Hepatocyte (in vitro differentiated cells): ENCODE measurements at regions not wholly inside any gene's neighbourhood (a gene's known extent, or its start where the extent isn't known, plus 50 kb on each side); places are given as distances from the start of the nearest gene placed in this dataset.
"Not testable (repeated sequence)": the region's sequence is repeated elsewhere in the genome, so short reads cannot be mapped to it uniquely, and the experiment has no call there.

Source experiments
- DNase-seq: peaks from one replicate; pipeline ENCODE4 v3.0.0-alpha.2; 2016; ENCODE audit warnings: low spot score
- H2AFZ ChIP-seq: fragments of 200-600 bp; sonication (generic); 2 replicates; pipeline ENCODE4 v1.6.0; 2016; ENCODE audit warnings: antibody characterized with exemption, mild to moderate bottlenecking
- H3K27ac ChIP-seq: fragments of 200-600 bp; sonication (generic); 2 replicates; pipeline ENCODE4 v1.5.1; 2016; ENCODE audit warnings: mild to moderate bottlenecking
- H3K27me3 ChIP-seq: fragments of 200-600 bp; sonication (generic); 2 replicates; pipeline ENCODE4 v1.6.1; 2016
- H3K36me3 ChIP-seq: fragments of 200-600 bp; sonication (generic); replicated peaks from 2 replicates; pipeline ENCODE4 v1.5.1; 2016; ENCODE audit warnings: low read depth; ENCODE audit not compliant: insufficient read depth
- H3K4me1 ChIP-seq: fragments of 200-600 bp; sonication (generic); 2 replicates; pipeline ENCODE4 v1.5.1; 2016; ENCODE audit warnings: mild to moderate bottlenecking, moderate library complexity; ENCODE audit not compliant: insufficient read depth
- H3K4me2 ChIP-seq: fragments of 200-600 bp; sonication (generic); 2 replicates; pipeline ENCODE4 v1.6.0; 2016
- H3K4me3 ChIP-seq: fragments of 200-600 bp; sonication (generic); 2 replicates; pipeline ENCODE4 v1.5.1; 2016; ENCODE audit warnings: mild to moderate bottlenecking
- H3K79me2 ChIP-seq: fragments of 200-600 bp; sonication (generic); 2 replicates; pipeline ENCODE4 v1.6.0; 2017; ENCODE audit warnings: mild to moderate bottlenecking
- H3K9me2 ChIP-seq: fragments of 200-600 bp; sonication (generic); replicated peaks from 2 replicates; pipeline ENCODE4 v1.6.0; 2017; ENCODE audit warnings: mild to moderate bottlenecking; ENCODE audit not compliant: insufficient read depth
- H3K9me3 ChIP-seq: fragments of 200-600 bp; sonication (generic); 2 replicates; pipeline ENCODE4 v1.5.1; 2016; ENCODE audit warnings: low read depth, mild to moderate bottlenecking
- H4K20me1 ChIP-seq: fragments of 200-600 bp; sonication (generic); 2 replicates; pipeline ENCODE4 v1.6.0; 2016; ENCODE audit warnings: mild to moderate bottlenecking; ENCODE audit not compliant: insufficient read depth, poor library complexity, severe bottlenecking
- CTCF ChIP-seq: fragments of 200-600 bp; sonication (generic); IDR thresholded peaks from 2 replicates; pipeline ENCODE4 v1.5.1; 2016; ENCODE audit warnings: antibody characterized with exemption, mild to moderate bottlenecking; ENCODE audit not compliant: poor library complexity
- EZH2 ChIP-seq: fragments of 200-600 bp; sonication (generic); IDR thresholded peaks from 2 replicates; pipeline ENCODE4 v1.6.1; 2016; ENCODE audit warnings: antibody characterized with exemption, mild to moderate bottlenecking, borderline replicate concordance
- EZH2phosphoT487 ChIP-seq: fragments of 200-600 bp; sonication (generic); IDR thresholded peaks from one replicate; pipeline ENCODE4 v1.6.1; 2018; ENCODE audit warnings: antibody characterized with exemption, mild to moderate bottlenecking, low read depth, moderate library complexity; ENCODE audit not compliant: unreplicated experiment, severe bottlenecking
- WGBS: methylation state at CpG from one replicate; pipeline ENCODE4 v1.1.6; 2016; ENCODE audit warnings: low lambda C conversion rate; ENCODE audit errors: missing lambda C conversion rate; 5-methylcytosine and 5-hydroxymethylcytosine counted together

- H3K79me2 ChIP-seq, H3K4me3 ChIP-seq, H3K27me3 ChIP-seq, DNase-seq, H4K20me1 ChIP-seq, H3K9me3 ChIP-seq, H3K27ac ChIP-seq, H2AFZ ChIP-seq, H3K4me1 ChIP-seq, H3K9me2 ChIP-seq, H3K4me2 ChIP-seq, H3K36me3 ChIP-seq: not testable (repeated sequence)
- WGBS = 86% methylated on average over 3 of the region's 3 CpGs
These were observed 278.5 kb downstream of the C12orf75 start for GRCh38 chr12:105609001-105609400.

DNA sequence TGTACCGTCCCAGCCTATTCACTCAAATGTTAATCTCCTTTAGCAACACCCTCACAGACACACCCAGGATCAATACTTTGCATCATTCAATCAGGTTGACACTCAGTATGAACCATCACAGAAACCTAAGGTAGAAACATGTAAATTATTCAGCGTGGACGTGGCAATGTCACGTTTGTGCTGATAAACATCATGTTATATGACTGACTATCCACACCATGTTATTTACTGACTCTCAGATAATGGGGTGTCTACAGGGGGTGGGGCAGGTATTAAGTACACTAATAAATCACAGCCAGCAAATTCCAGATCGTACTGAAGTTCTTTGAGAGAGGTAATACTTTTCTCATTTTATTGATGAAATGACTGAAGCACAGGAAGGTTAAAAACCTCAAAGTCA lies 280.0 kb downstream of the C12orf75 start:
- H3K27ac ChIP-seq = no peak overlapping the region
- no peak overlapping the region for H2AFZ ChIP-seq
- 65% methylated on average over 5 of the region's 5 CpGs for WGBS
- no peak for DNase-seq
- H3K27me3 ChIP-seq = no peaks in the 10 kb centered on the region
- no peaks in the 10 kb centered on the region for H3K9me3 ChIP-seq
- no peak overlapping the region for H3K4me3 ChIP-seq
- no peaks in the 10 kb centered on the region for H3K9me2 ChIP-seq
- no peak overlapping the region for H3K4me2 ChIP-seq
- no peaks in the 10 kb centered on the region for H4K20me1 ChIP-seq
- no peak for TF ChIP-seq CTCF
- TF ChIP-seq EZH2 = no peak
- no peak for TF ChIP-seq EZH2phosphoT487
- H3K79me2 ChIP-seq = no peaks in the 10 kb centered on the region
- no peaks in the 10 kb centered on the region for H3K36me3 ChIP-seq
- H3K4me1 ChIP-seq = no peaks in the 10 kb centered on the region

GRCh38 chr12:105611340-105611739 lies 280.8 kb downstream of the C12orf75 start:
- H3K9me3 ChIP-seq = no peaks in the 10 kb centered on the region
- H2AFZ ChIP-seq = no peak overlapping the region
- no peak for DNase-seq
- no peaks in the 10 kb centered on the region for H3K4me1 ChIP-seq
- H3K27me3 ChIP-seq = no peaks in the 10 kb centered on the region
- no peak overlapping the region for H3K27ac ChIP-seq
- TF ChIP-seq EZH2phosphoT487 (no peak), EZH2 (no peak), CTCF (no peak)
- no peaks in the 10 kb centered on the region for H3K36me3 ChIP-seq
- H4K20me1 ChIP-seq = no peaks in the 10 kb centered on the region
- 88% methylated on average over 3 of the region's 3 CpGs for WGBS
- H3K4me3 ChIP-seq = no peak overlapping the region
- H3K9me2 ChIP-seq = no peaks in the 10 kb centered on the region
- no peak overlapping the region for H3K4me2 ChIP-seq
- no peaks in the 10 kb centered on the region for H3K79me2 ChIP-seq

- Histone ChIP-seq H3K9me2 (no peaks in the 10 kb centered on the region), H2AFZ (no peak overlapping the region), H3K9me3 (no peaks in the 10 kb centered on the region), H3K27ac (no peak overlapping the region), H3K27me3 (no peaks in the 10 kb centered on the region), H4K20me1 (no peaks in the 10 kb centered on the region), H3K79me2 (no peaks in the 10 kb centered on the region), H3K4me1 (no peaks in the 10 kb centered on the region), H3K4me2 (no peak overlapping the region), H3K4me3 (no peak overlapping the region), H3K36me3 (no peaks in the 10 kb centered on the region)
- no peak for TF ChIP-seq EZH2phosphoT487
- TF ChIP-seq CTCF = no peak
- TF ChIP-seq EZH2 = no peak
- WGBS = 93% methylated on average over 4 of the region's 4 CpGs
- no peak for DNase-seq
These were observed 282.8 kb downstream of the C12orf75 start for GRCh38 chr12:105613269-105613668.
